ENCODE measurements at regions not wholly inside any gene's neighbourhood (a gene's known extent, or its start where the extent isn't known, plus 50 kb on each side); places are given as distances from the start of the nearest gene placed in this dataset.

- TF ChIP-seq CTCF (IDR thresholded peaks at IDR 0.05; ENCODE audit: borderline replicate concordance, extremely low read depth, insufficient read depth) = no peak
- Histone ChIP-seq H3K9ac (ENCODE audit: low read length in 3 of 3) (no peak overlapping the region), H3K27ac (ENCODE audit: low read depth in 2 of 2, low read length in 2 of 2) (no peak overlapping the region), H3K27me3 (ENCODE audit: control insufficient read depth, insufficient read depth, low read length) (no peaks in the 10 kb centered on the region), H3K4me1 (ENCODE audit: control insufficient read depth in 2 of 3, insufficient read depth in 2 of 3, low read depth in 1 of 3, low read length in 3 of 3) (no peaks in the 10 kb centered on the region), H3K4me3 (ENCODE audit: low read length in 3 of 3) (no peak overlapping the region), H3K36me3 (ENCODE audit: control insufficient read depth in 2 of 3, insufficient read depth in 3 of 3, low read length in 3 of 3) (no peaks in the 10 kb centered on the region), H3K9me3 (ENCODE audit: control insufficient read depth in 2 of 3, insufficient read depth in 1 of 3, low read length in 3 of 3) (no peaks in the 10 kb centered on the region)
- FAIRE-seq (no peak), DNase-seq (peak in 3 of 5 donors; percentile 20 to 34 (median 26))
- intact Hi-C loops (cut with DNase I) = no loop called here
These were observed 155.0 kb upstream of the TSHZ3 start for GRCh38 chr19:31504221-31504620.

- no peaks in the 10 kb centered on the region for H3K27me3 ChIP-seq (ENCODE audit: control insufficient read depth, insufficient read depth, low read length)
- no peaks in the 10 kb centered on the region for H3K4me1 ChIP-seq (ENCODE audit: control insufficient read depth in 2 of 3, insufficient read depth in 2 of 3, low read depth in 1 of 3, low read length in 3 of 3)
- no peaks in the 10 kb centered on the region for H3K36me3 ChIP-seq (ENCODE audit: control insufficient read depth in 2 of 3, insufficient read depth in 3 of 3, low read length in 3 of 3)
- intact Hi-C loops (cut with DNase I) = no loop called here
- no peak overlapping the region for H3K4me3 ChIP-seq (ENCODE audit: low read length in 3 of 3)
- no peaks in the 10 kb centered on the region for H3K9me3 ChIP-seq (ENCODE audit: control insufficient read depth in 2 of 3, insufficient read depth in 1 of 3, low read length in 3 of 3)
- H3K27ac ChIP-seq (ENCODE audit: low read depth in 2 of 2, low read length in 2 of 2) = no peak overlapping the region
- FAIRE-seq (no peak), DNase-seq (no peak)
- no peak for TF ChIP-seq CTCF (IDR thresholded peaks at IDR 0.05; ENCODE audit: borderline replicate concordance, extremely low read depth, insufficient read depth)
- no peak overlapping the region for H3K9ac ChIP-seq (ENCODE audit: low read length in 3 of 3)
These were observed 156.3 kb upstream of the TSHZ3 start for GRCh38 chr19:31505596-31505910.

- Histone ChIP-seq H3K27me3 (ENCODE audit: control insufficient read depth, insufficient read depth, low read length) (no peaks in the 10 kb centered on the region), H3K36me3 (ENCODE audit: control insufficient read depth in 2 of 3, insufficient read depth in 3 of 3, low read length in 3 of 3) (no peaks in the 10 kb centered on the region), H3K4me3 (ENCODE audit: low read length in 3 of 3) (no peak overlapping the region), H3K27ac (ENCODE audit: low read depth in 2 of 2, low read length in 2 of 2) (no peak overlapping the region), H3K9me3 (ENCODE audit: control insufficient read depth in 2 of 3, insufficient read depth in 1 of 3, low read length in 3 of 3) (no peaks in the 10 kb centered on the region), H3K4me1 (ENCODE audit: control insufficient read depth in 2 of 3, insufficient read depth in 2 of 3, low read depth in 1 of 3, low read length in 3 of 3) (no peaks in the 10 kb centered on the region), H3K9ac (ENCODE audit: low read length in 3 of 3) (no peak overlapping the region)
- DNase-seq (no peak), FAIRE-seq (no peak)
- intact Hi-C loops (cut with DNase I) = no loop called here
- no peak for TF ChIP-seq CTCF (IDR thresholded peaks at IDR 0.05; ENCODE audit: borderline replicate concordance, extremely low read depth, insufficient read depth)
These were observed 156.9 kb upstream of the TSHZ3 start for GRCh38 chr19:31506102-31506501.

GRCh38 chr19:31510635-31511034, 161.4 kb upstream of the TSHZ3 start:
- H3K27ac ChIP-seq (ENCODE audit: low read depth in 2 of 2, low read length in 2 of 2) = no peak overlapping the region
- no peaks in the 10 kb centered on the region for H3K9me3 ChIP-seq (ENCODE audit: control insufficient read depth in 2 of 3, insufficient read depth in 1 of 3, low read length in 3 of 3)
- H3K36me3 ChIP-seq (ENCODE audit: control insufficient read depth in 2 of 3, insufficient read depth in 3 of 3, low read length in 3 of 3) = no peaks in the 10 kb centered on the region
- no peaks in the 10 kb centered on the region for H3K4me1 ChIP-seq (ENCODE audit: control insufficient read depth in 2 of 3, insufficient read depth in 2 of 3, low read depth in 1 of 3, low read length in 3 of 3)
- no peak overlapping the region for H3K4me3 ChIP-seq (ENCODE audit: low read length in 3 of 3)
- intact Hi-C loops (cut with DNase I) = no loop called here
- no peak for FAIRE-seq
- no peaks in the 10 kb centered on the region for H3K27me3 ChIP-seq (ENCODE audit: control insufficient read depth, insufficient read depth, low read length)
- no peak overlapping the region for H3K9ac ChIP-seq (ENCODE audit: low read length in 3 of 3)
- TF ChIP-seq CTCF (IDR thresholded peaks at IDR 0.05; ENCODE audit: borderline replicate concordance, extremely low read depth, insufficient read depth) = no peak
- no peak for DNase-seq

Measured in kidney (tissue), 13 donors.